HepG2 (cell line): ENCODE measurements at regions not wholly inside any gene's neighbourhood (a gene's known extent, or its start where the extent isn't known, plus 50 kb on each side); places are given as distances from the start of the nearest gene placed in this dataset.

Experiments
- ATAC-seq: fragments of 200-7000 bp; cut with Tn5 transposase; 3 replicates; pipeline ENCODE4 v1.9.1; 2020; ENCODE audit warnings: mild to moderate bottlenecking, moderate library complexity
- BruUV-seq: library from RNA; stranded (reverse); fragments of 400-500 nt; replicated peaks from 2 replicates; lab custom pipeline; 2021; lab: Mats Ljungman, UMichigan
- CTCF ChIA-PET: fragments of 300-600 bp; formaldehyde crosslinking; extraction: SDS; loops from one replicate; lab custom pipeline; 2021; ENCODE audit warnings: low total read pairs, inconsistent platforms, low intra/inter-chr PET ratio; lab: Yijun Ruan, JAX
- POLR2A ChIA-PET: fragments of 350-600 bp; sonication (Branson Sonifier 250); formaldehyde crosslinking; loops from one replicate; lab custom pipeline; 2020; ENCODE audit warnings: antibody characterized with exemption, inconsistent platforms; lab: Yijun Ruan, JAX
- DNase-seq: peaks from one replicate; pipeline ENCODE4 v3.0.0-alpha.2; 2015; ENCODE audit warnings: low spot score
- FAIRE-seq: peaks from 3 replicates; lab custom pipeline; 2011; peaks lifted over from hg19 to GRCh38; lab: Jason Lieb, UNC
- H2AFZ ChIP-seq: one replicate; pipeline ENCODE4 v1.6.1; 2011; ENCODE audit warnings: low read length, inconsistent platforms
- H3K27ac ChIP-seq: fragments of 300-600 bp; 3 replicates; pipeline ENCODE4 v1.8.0; 2011; ENCODE audit warnings: mixed run types, mild to moderate bottlenecking, mixed read lengths, low read length, inconsistent platforms; ENCODE audit not compliant: insufficient read depth; ENCODE audit errors: extremely low read length
- H3K27me3 ChIP-seq, 2 experiments: fragments of 200-600 bp in 1 of 2; 2 replicates in 1 of 2; 3 replicates in 1 of 2; pipeline versions ENCODE4 v1.6.0 to v1.8.0; 2011; ENCODE audit warnings: low read length in 2 of 2, mild to moderate bottlenecking in 2 of 2, moderate library complexity in 2 of 2, inconsistent platforms in 1 of 2; ENCODE audit not compliant: insufficient read depth in 2 of 2, control insufficient read depth in 1 of 2
- H3K36me3 ChIP-seq, 2 experiments: fragments of 200-600 bp in 1 of 2; replicated peaks in 1 of 2; 2 replicates in 1 of 2; 3 replicates in 1 of 2; pipeline versions ENCODE4 v1.5.1 to v1.8.0; 2011; ENCODE audit warnings: low read length in 2 of 2, inconsistent platforms in 1 of 2; ENCODE audit not compliant: insufficient read depth in 2 of 2, control insufficient read depth in 1 of 2
- H3K4me1 ChIP-seq: 2 replicates; pipeline ENCODE4 v1.5.1; 2012; ENCODE audit warnings: low read length, inconsistent platforms; ENCODE audit not compliant: insufficient read depth
- H3K4me2 ChIP-seq: 2 replicates; pipeline ENCODE4 v1.6.0; 2011; ENCODE audit warnings: low read depth, low read length, inconsistent platforms
- H3K4me3 ChIP-seq, 3 experiments: fragments of 200-600 bp in 1 of 3; sonication (generic), shearing (Covaris generic) in 1 of 3; replicated peaks in 1 of 3; 2 replicates each; pipeline ENCODE4 v1.5.1; 2011 to 2016; ENCODE audit warnings: low read length in 3 of 3, inconsistent platforms in 2 of 3, low read depth in 2 of 3, mild to moderate bottlenecking in 2 of 3, control low read depth in 1 of 3, mixed read lengths in 1 of 3; ENCODE audit not compliant: insufficient read depth in 1 of 3
- H3K79me2 ChIP-seq: one replicate; pipeline ENCODE4 v1.6.1; 2011; ENCODE audit warnings: low read length, inconsistent platforms; ENCODE audit not compliant: insufficient read depth
- H3K9ac ChIP-seq: 2 replicates; pipeline ENCODE4 v1.6.0; 2011; ENCODE audit warnings: mild to moderate bottlenecking, low read depth, low read length, inconsistent platforms; ENCODE audit not compliant: insufficient read depth
- H3K9me3 ChIP-seq: 2 replicates; pipeline ENCODE4 v1.5.1; 2012; ENCODE audit warnings: mild to moderate bottlenecking, low read length
- H4K20me1 ChIP-seq: 2 replicates; pipeline ENCODE4 v1.6.0; 2011; ENCODE audit warnings: inconsistent platforms, mild to moderate bottlenecking, low read length, moderate library complexity; ENCODE audit not compliant: insufficient read depth
- CHD4 ChIP-seq: fragments of 200-600 bp; sonication (generic); IDR thresholded peaks from 2 replicates; pipeline ENCODE4 v1.7.0; 2017; ENCODE audit warnings: mild to moderate bottlenecking, low read length, borderline replicate concordance
- HOXA5 ChIP-seq: sonication (generic); formaldehyde crosslinking; IDR thresholded peaks from 2 replicates; pipeline ENCODE4 v1.4.0; 2020; ENCODE audit warnings: missing genetic modification reagents
- HOXD1 ChIP-seq: sonication (generic); formaldehyde crosslinking; IDR thresholded peaks from 2 replicates; pipeline ENCODE4 v1.5.0; 2020; ENCODE audit warnings: missing genetic modification reagents
- RORA ChIP-seq: sonication (generic); formaldehyde crosslinking; IDR thresholded peaks from 2 replicates; pipeline ENCODE4 v1.5.0; 2020; ENCODE audit warnings: mild to moderate bottlenecking, missing genetic modification reagents, moderate library complexity
- SETDB1 ChIP-seq: sonication (generic); formaldehyde crosslinking; IDR thresholded peaks from 2 replicates; pipeline ENCODE4 v1.5.1; 2020; ENCODE audit warnings: missing genetic modification reagents, mild to moderate bottlenecking, borderline replicate concordance
- THAP11 ChIP-seq: IDR thresholded peaks from 2 replicates; pipeline ENCODE4 v1.6.1; 2016; ENCODE audit warnings: missing biosample characterization, missing genetic modification reagents
- THYN1 ChIP-seq: sonication (generic); formaldehyde crosslinking; IDR thresholded peaks from 2 replicates; pipeline ENCODE4 v1.8.1; 2023; ENCODE audit warnings: low read depth, mild to moderate bottlenecking, moderate library complexity, missing genetic modification reagents, borderline replicate concordance
- U2AF1 ChIP-seq: fragments of 200-400 bp; formaldehyde crosslinking; optimal IDR thresholded peaks from 2 replicates; pipeline ENCODE3; 2017; ENCODE audit warnings: mild to moderate bottlenecking, low read depth, low read length
- ZNF160 ChIP-seq: sonication (generic); formaldehyde crosslinking; IDR thresholded peaks from 2 replicates; pipeline ENCODE4 v1.8.0; 2022; ENCODE audit warnings: mild to moderate bottlenecking, inconsistent platforms, missing genetic modification reagents
- ZNF30 ChIP-seq: sonication (generic); formaldehyde crosslinking; IDR thresholded peaks from 2 replicates; pipeline ENCODE4 v1.5.0; 2020; ENCODE audit warnings: mild to moderate bottlenecking, missing genetic modification reagents
- ZNF335 ChIP-seq: sonication (generic); formaldehyde crosslinking; IDR thresholded peaks from 2 replicates; pipeline ENCODE4 v1.4.0; 2020; ENCODE audit warnings: missing genetic modification reagents
- ZNF773 ChIP-seq: sonication (generic); formaldehyde crosslinking; IDR thresholded peaks from 2 replicates; pipeline ENCODE4 v1.4.0; 2020; ENCODE audit warnings: missing genetic modification reagents, borderline replicate concordance
- ZNF792 ChIP-seq: IDR thresholded peaks from 2 replicates; pipeline ENCODE4 v1.6.1; 2016
- ZSCAN9 ChIP-seq: IDR thresholded peaks from 2 replicates; pipeline ENCODE4 v1.6.1; 2016; ENCODE audit warnings: borderline replicate concordance
- WGBS: methylation state at CpG from one replicate; pipeline ENCODE4 v1.1.6; 2017; ENCODE audit warnings: low lambda C conversion rate; 5-methylcytosine and 5-hydroxymethylcytosine counted together
- in situ Hi-C: cut with HindIII; loops from 2 replicates; pipeline ENCODE4 v1.10.0; 2017; ENCODE audit warnings: low pct_unique_long_range_greater_than_20kb; ENCODE audit not compliant: extremely low pct_ligation_motif_present
- intact Hi-C: fragments of 100-400 bp; cut with micrococcal nuclease; formaldehyde crosslinking; loops from one replicate; pipeline ENCODE4 v1.10.0; 2022; ENCODE audit not compliant: unreplicated experiment
- TF ChIP-seq, protein P1 (sequence below): sonication (generic); formaldehyde crosslinking; IDR thresholded peaks from 2 replicates; pipeline ENCODE4 v1.4.0; 2020; ENCODE audit warnings: mild to moderate bottlenecking, low read depth, missing genetic modification reagents
- TF ChIP-seq, protein P2 (sequence below): sonication (generic); formaldehyde crosslinking; IDR thresholded peaks from 2 replicates; pipeline ENCODE4 v1.4.0; 2020; ENCODE audit warnings: missing genetic modification reagents
- TF ChIP-seq, protein P3 (sequence below): sonication (generic); formaldehyde crosslinking; IDR thresholded peaks from 2 replicates; pipeline ENCODE4 v1.8.0; 2022; ENCODE audit warnings: missing genetic modification reagents, low read depth, mild to moderate bottlenecking, borderline replicate concordance
- TF ChIP-seq, protein P4 (sequence below): sonication (generic); formaldehyde crosslinking; conservative IDR thresholded peaks from 2 replicates; pipeline ENCODE4 v1.5.0; 2020; ENCODE audit warnings: missing genetic modification reagents

DNA sequence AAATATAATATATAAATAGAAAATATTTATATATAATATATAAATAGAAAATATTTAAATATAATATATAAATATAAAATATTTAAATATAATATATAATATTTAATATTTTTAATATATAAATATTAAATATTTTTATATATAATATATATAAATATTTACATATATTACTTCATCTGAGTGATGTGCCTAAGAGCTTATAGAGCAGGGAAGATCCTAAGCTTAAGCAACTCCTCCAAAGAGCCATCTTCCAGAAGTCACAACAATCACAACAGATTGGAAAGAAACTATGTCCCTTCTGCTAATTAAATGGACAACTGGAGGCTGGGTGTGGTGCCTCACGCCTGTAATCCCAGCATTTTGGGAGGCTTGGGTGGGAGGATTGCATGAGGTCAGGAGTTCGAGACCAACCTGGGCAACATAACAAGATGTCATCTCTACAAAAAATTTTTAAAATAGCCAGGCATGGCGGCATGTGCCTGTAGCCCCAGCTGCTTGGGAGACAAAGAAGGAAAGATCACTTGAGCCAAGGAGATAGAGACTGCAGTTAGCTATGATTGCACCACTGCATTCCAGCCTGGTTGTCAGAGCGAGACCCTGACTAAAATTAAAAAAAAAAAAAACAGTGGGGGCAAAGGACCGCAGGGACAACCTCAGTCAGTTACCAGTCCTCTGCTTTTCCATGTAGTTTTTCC, 198.7 kb downstream of the SKIDA1 start:
- no peak overlapping the region for H3K9ac ChIP-seq
- POLR2A ChIA-PET, result no interaction called here
- no peak overlapping the region for H3K4me3 ChIP-seq
- intact Hi-C loops, result no loop called here
- CTCF ChIA-PET, result interaction anchor here (0.5 kb wide), 1 partner anchor 23 kb away, joined by 4 read pairs; no protein-coding TSS in a partner anchor
- no peaks in the 10 kb centered on the region for H4K20me1 ChIP-seq
- no peaks in the 10 kb centered on the region for H3K4me1 ChIP-seq
- no peaks in the 10 kb centered on the region for H3K79me2 ChIP-seq
- in situ Hi-C loops, result no loop called here
- BruUV-seq, result no TSS peak
- no peaks in the 10 kb centered on the region for H3K36me3 ChIP-seq
- DNase-seq, result no peak
- WGBS, result 30% methylated on average over 5 of the region's 5 CpGs
- no peak overlapping the region for H3K27ac ChIP-seq
- no peak overlapping the region for H2AFZ ChIP-seq
- H3K9me3 ChIP-seq, result no peaks in the 10 kb centered on the region
- TF ChIP-seq, protein P1, sequence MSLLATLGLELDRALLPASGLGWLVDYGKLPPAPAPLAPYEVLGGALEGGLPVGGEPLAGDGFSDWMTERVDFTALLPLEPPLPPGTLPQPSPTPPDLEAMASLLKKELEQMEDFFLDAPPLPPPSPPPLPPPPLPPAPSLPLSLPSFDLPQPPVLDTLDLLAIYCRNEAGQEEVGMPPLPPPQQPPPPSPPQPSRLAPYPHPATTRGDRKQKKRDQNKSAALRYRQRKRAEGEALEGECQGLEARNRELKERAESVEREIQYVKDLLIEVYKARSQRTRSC, result no peak
- TF ChIP-seq HOXD1 (CRISPR knock-in tag) (no peak), ZNF30 (CRISPR knock-in tag) (no peak), CHD4 (no peak), U2AF1 (no peak), SETDB1 (CRISPR knock-in tag) (no peak), THAP11 (no peak), ZNF335 (CRISPR knock-in tag) (no peak), ZNF773 (no peak), ZNF160 (no peak), HOXA5 (CRISPR knock-in tag) (no peak), ZSCAN9 (no peak), ZNF792 (CRISPR knock-in tag) (no peak), THYN1 (no peak), RORA (CRISPR knock-in tag) (no peak)
- TF ChIP-seq, protein P2, sequence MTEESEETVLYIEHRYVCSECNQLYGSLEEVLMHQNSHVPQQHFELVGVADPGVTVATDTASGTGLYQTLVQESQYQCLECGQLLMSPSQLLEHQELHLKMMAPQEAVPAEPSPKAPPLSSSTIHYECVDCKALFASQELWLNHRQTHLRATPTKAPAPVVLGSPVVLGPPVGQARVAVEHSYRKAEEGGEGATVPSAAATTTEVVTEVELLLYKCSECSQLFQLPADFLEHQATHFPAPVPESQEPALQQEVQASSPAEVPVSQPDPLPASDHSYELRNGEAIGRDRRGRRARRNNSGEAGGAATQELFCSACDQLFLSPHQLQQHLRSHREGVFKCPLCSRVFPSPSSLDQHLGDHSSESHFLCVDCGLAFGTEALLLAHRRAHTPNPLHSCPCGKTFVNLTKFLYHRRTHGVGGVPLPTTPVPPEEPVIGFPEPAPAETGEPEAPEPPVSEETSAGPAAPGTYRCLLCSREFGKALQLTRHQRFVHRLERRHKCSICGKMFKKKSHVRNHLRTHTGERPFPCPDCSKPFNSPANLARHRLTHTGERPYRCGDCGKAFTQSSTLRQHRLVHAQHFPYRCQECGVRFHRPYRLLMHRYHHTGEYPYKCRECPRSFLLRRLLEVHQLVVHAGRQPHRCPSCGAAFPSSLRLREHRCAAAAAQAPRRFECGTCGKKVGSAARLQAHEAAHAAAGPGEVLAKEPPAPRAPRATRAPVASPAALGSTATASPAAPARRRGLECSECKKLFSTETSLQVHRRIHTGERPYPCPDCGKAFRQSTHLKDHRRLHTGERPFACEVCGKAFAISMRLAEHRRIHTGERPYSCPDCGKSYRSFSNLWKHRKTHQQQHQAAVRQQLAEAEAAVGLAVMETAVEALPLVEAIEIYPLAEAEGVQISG (CRISPR knock-in tag), result no peak
- TF ChIP-seq, protein P3, sequence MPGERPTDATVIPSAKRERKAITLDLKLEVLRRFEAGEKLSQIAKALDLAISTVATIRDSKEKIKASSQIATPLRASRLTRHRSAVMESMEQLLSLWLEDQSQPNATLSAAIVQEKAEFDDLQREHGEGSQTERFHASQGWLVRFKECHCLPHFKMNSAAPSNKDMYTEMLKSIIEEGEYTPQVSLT, result no peak
- TF ChIP-seq, protein P4, sequence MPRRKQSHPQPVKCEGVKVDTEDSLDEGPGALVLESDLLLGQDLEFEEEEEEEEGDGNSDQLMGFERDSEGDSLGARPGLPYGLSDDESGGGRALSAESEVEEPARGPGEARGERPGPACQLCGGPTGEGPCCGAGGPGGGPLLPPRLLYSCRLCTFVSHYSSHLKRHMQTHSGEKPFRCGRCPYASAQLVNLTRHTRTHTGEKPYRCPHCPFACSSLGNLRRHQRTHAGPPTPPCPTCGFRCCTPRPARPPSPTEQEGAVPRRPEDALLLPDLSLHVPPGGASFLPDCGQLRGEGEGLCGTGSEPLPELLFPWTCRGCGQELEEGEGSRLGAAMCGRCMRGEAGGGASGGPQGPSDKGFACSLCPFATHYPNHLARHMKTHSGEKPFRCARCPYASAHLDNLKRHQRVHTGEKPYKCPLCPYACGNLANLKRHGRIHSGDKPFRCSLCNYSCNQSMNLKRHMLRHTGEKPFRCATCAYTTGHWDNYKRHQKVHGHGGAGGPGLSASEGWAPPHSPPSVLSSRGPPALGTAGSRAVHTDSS (CRISPR knock-in tag), result no peak
- no peaks in the 10 kb centered on the region for H3K27me3 ChIP-seq
- H3K4me2 ChIP-seq, result no peak overlapping the region
- FAIRE-seq, result no peak
- no peak; the same call in 2 of the 3 replicates for ATAC-seq
